H1 (cell line): ENCODE measurements at regions not wholly inside any gene's neighbourhood (a gene's known extent, or its start where the extent isn't known, plus 50 kb on each side); places are given as distances from the start of the nearest gene placed in this dataset.
"Not testable (repeated sequence)": the region's sequence is repeated elsewhere in the genome, so short reads cannot be mapped to it uniquely, and the experiment has no call there.

ENCODE experiments used
- CTCF ChIA-PET: fragments of 300-600 bp; sonication (Branson Sonifier 250); formaldehyde crosslinking; loops from one replicate; lab custom pipeline; 2021; ENCODE audit not compliant: partially characterized antibody; lab: Charles Lee
- POLR2A ChIA-PET: fragments of 300-600 bp; sonication (Branson Sonifier 250); formaldehyde crosslinking; loops from one replicate; lab custom pipeline; 2021; ENCODE audit warnings: inconsistent platforms; ENCODE audit not compliant: partially characterized antibody; lab: Charles Lee
- DNase-seq, 2 experiments: peaks; one replicate each; pipeline versions ENCODE4 v3.0.0 to v3.0.0-alpha.2; 2010 to 2022; ENCODE audit warnings: low spot score in 2 of 2, low read depth in 1 of 2, mixed read lengths in 1 of 2
- FAIRE-seq: peaks from 2 replicates; lab custom pipeline; 2011; peaks lifted over from hg19 to GRCh38; lab: Jason Lieb, UNC
- H2AFZ ChIP-seq: 2 replicates; pipeline ENCODE4 v1.8.1; 2012; ENCODE audit warnings: low read length, inconsistent platforms
- H2AK5ac ChIP-seq: 2 replicates; pipeline ENCODE4 v1.6.1; 2013; ENCODE audit warnings: low read depth, low read length
- H2BK120ac ChIP-seq: replicated peaks from 2 replicates; pipeline ENCODE3; 2013; ENCODE audit warnings: low read depth, low read length, inconsistent platforms
- H2BK12ac ChIP-seq: 2 replicates; pipeline ENCODE4 v1.6.1; 2013; ENCODE audit warnings: low read depth, low read length
- H2BK15ac ChIP-seq: 2 replicates; pipeline ENCODE4 v1.6.1; 2013; ENCODE audit warnings: low read length
- H2BK20ac ChIP-seq: 2 replicates; pipeline ENCODE4 v1.6.1; 2013; ENCODE audit warnings: low read length
- H2BK5ac ChIP-seq: 2 replicates; pipeline ENCODE4 v1.6.1; 2013; ENCODE audit warnings: low read depth, low read length
- H3K14ac ChIP-seq: 2 replicates; pipeline ENCODE4 v1.6.1; 2013; ENCODE audit warnings: inconsistent platforms; ENCODE audit not compliant: insufficient read length
- H3K18ac ChIP-seq: 2 replicates; pipeline ENCODE4 v1.6.1; 2013; ENCODE audit warnings: low read length; ENCODE audit errors: extremely low read depth
- H3K23ac ChIP-seq: 2 replicates; pipeline ENCODE4 v1.6.1; 2013; ENCODE audit warnings: inconsistent platforms; ENCODE audit not compliant: insufficient read length
- H3K23me2 ChIP-seq: 2 replicates; pipeline ENCODE4 v1.6.1; 2013; ENCODE audit warnings: low read depth, low read length
- H3K27ac ChIP-seq: 2 replicates; pipeline ENCODE4 v1.6.1; 2011; ENCODE audit warnings: low read depth, low read length, inconsistent platforms
- H3K27me3 ChIP-seq, 4 experiments: replicated peaks in 1 of 4; 1 replicate in 1 of 4; 2 replicates in 3 of 4; pipeline versions ENCODE4 v1.6.1 to v1.8.1; 2011 to 2013; ENCODE audit warnings: low read length in 3 of 4, mild to moderate bottlenecking in 3 of 4, inconsistent platforms in 2 of 4, mixed read lengths in 2 of 4, moderate library complexity in 1 of 4; ENCODE audit not compliant: control insufficient read depth in 3 of 4, insufficient read depth in 3 of 4; ENCODE audit errors: extremely low read depth in 1 of 4
- H3K36me3 ChIP-seq, 4 experiments: 2 replicates each; pipeline versions ENCODE4 v1.6.1 to v1.8.1; 2011 to 2013; ENCODE audit warnings: mild to moderate bottlenecking in 4 of 4, low read length in 3 of 4, moderate library complexity in 2 of 4, control low read depth in 1 of 4, inconsistent platforms in 1 of 4; ENCODE audit not compliant: insufficient read depth in 4 of 4, control insufficient read depth in 2 of 4
- H3K4ac ChIP-seq: replicated peaks from 2 replicates; pipeline ENCODE3; 2013; ENCODE audit warnings: low read length, low read depth, mixed read lengths, inconsistent platforms; ENCODE audit not compliant: insufficient read length
- H3K4me1 ChIP-seq, 4 experiments: replicated peaks in 1 of 4; 1 replicate in 1 of 4; 2 replicates in 3 of 4; pipeline versions ENCODE4 v1.6.1 to v1.8.1; 2011 to 2013; ENCODE audit warnings: low read length in 3 of 4, inconsistent platforms in 2 of 4, mixed read lengths in 1 of 4; ENCODE audit not compliant: insufficient read depth in 4 of 4, control insufficient read depth in 3 of 4
- H3K4me2 ChIP-seq, 2 experiments: 2 replicates each; pipeline versions ENCODE4 v1.6.1 to v1.8.1; 2011 to 2013; ENCODE audit warnings: low read depth in 2 of 2, low read length in 2 of 2, control low read depth in 1 of 2, inconsistent platforms in 1 of 2, mild to moderate bottlenecking in 1 of 2; ENCODE audit not compliant: insufficient read depth in 1 of 2
- H3K4me3 ChIP-seq, 4 experiments: fragments of 200-600, 300-600 bp in 1 of 4; sonication (generic), shearing (Covaris generic), sonication (Bioruptor Twin) in 1 of 4; 2 replicates each; pipeline versions ENCODE4 v1.5.1 to v1.8.1; 2011 to 2016; ENCODE audit warnings: low read length in 4 of 4, low read depth in 3 of 4, control low read depth in 2 of 4, inconsistent platforms in 2 of 4, mild to moderate bottlenecking in 2 of 4, mixed read lengths in 1 of 4, moderate library complexity in 1 of 4; ENCODE audit not compliant: insufficient read depth in 2 of 4; ENCODE audit errors: extremely low read depth in 1 of 4
- H3K56ac ChIP-seq: replicated peaks from 2 replicates; pipeline ENCODE3; 2013; ENCODE audit warnings: low read depth, mild to moderate bottlenecking, mixed read lengths, low read length, inconsistent platforms; ENCODE audit not compliant: insufficient read length
- H3K79me1 ChIP-seq: 2 replicates; pipeline ENCODE4 v1.6.1; 2013; ENCODE audit warnings: low read depth, low read length, control low read depth
- H3K79me2 ChIP-seq, 2 experiments: 2 replicates each; pipeline versions ENCODE4 v1.6.1 to v1.8.1; 2012 to 2013; ENCODE audit warnings: low read length in 2 of 2, mild to moderate bottlenecking in 2 of 2, inconsistent platforms in 1 of 2; ENCODE audit not compliant: insufficient read depth in 2 of 2, control insufficient read depth in 1 of 2
- H3K9ac ChIP-seq, 4 experiments: replicated peaks in 1 of 4; 1 replicate in 1 of 4; 2 replicates in 3 of 4; pipeline versions ENCODE4 v1.6.1 to v1.8.1; 2011 to 2013; ENCODE audit warnings: low read depth in 3 of 4, low read length in 3 of 4, control low read depth in 2 of 4, mild to moderate bottlenecking in 2 of 4, moderate library complexity in 2 of 4, inconsistent platforms in 1 of 4; ENCODE audit errors: extremely low read depth in 1 of 4
- H3K9me3 ChIP-seq, 2 experiments: 2 replicates each; pipeline versions ENCODE4 v1.6.1 to v1.8.1; 2012 to 2013; ENCODE audit warnings: mild to moderate bottlenecking in 2 of 2, moderate library complexity in 2 of 2, control low read depth in 1 of 2, inconsistent platforms in 1 of 2, low read depth in 1 of 2, low read length in 1 of 2, mixed read lengths in 1 of 2; ENCODE audit not compliant: insufficient read depth in 2 of 2
- H4K20me1 ChIP-seq, 2 experiments: replicated peaks in 1 of 2; 2 replicates each; pipeline versions ENCODE3 to v1.8.1; 2011 to 2013; ENCODE audit warnings: inconsistent platforms in 2 of 2, low read length in 2 of 2, mild to moderate bottlenecking in 1 of 2; ENCODE audit not compliant: insufficient read depth in 2 of 2, control insufficient read depth in 1 of 2
- H4K5ac ChIP-seq: 2 replicates; pipeline ENCODE4 v1.6.1; 2013; ENCODE audit warnings: low read length, low read depth, mixed read lengths, inconsistent platforms; ENCODE audit not compliant: insufficient read length
- H4K8ac ChIP-seq: 2 replicates; pipeline ENCODE4 v1.8.0; 2013; ENCODE audit warnings: mild to moderate bottlenecking, moderate library complexity, low read length, inconsistent platforms; ENCODE audit not compliant: insufficient read depth; ENCODE audit errors: extremely low read depth
- H4K91ac ChIP-seq: replicated peaks from 2 replicates; pipeline ENCODE3; 2013; ENCODE audit warnings: low read length, mixed read lengths, inconsistent platforms; ENCODE audit not compliant: insufficient read length
- WGBS, 2 experiments: shearing (Covaris generic) in 1 of 2; methylation state at CpG; one replicate each; pipeline versions ENCODE4 v1.1.6 to v1.1.7; 2013 to 2015; ENCODE audit warnings: low lambda C conversion rate in 2 of 2, mixed read lengths in 2 of 2, inconsistent platforms in 1 of 2, low coverage in 1 of 2, missing lambda C conversion rate in 1 of 2; ENCODE audit not compliant: insufficient replicate concordance in 2 of 2, insufficient coverage in 1 of 2, insufficient read length in 1 of 2; ENCODE audit errors: extremely low coverage in 1 of 2, missing lambda C conversion rate in 1 of 2; 5-methylcytosine and 5-hydroxymethylcytosine counted together

GRCh38 chr16:18173945-18174497, 162.5 kb downstream of the NPIPA8 start:
- H2BK20ac ChIP-seq, POLR2A ChIA-PET, H2BK15ac ChIP-seq, H3K4me2 ChIP-seq, H3K23me2 ChIP-seq, H2BK120ac ChIP-seq, H2AFZ ChIP-seq, H3K79me2 ChIP-seq, H3K18ac ChIP-seq, H3K79me1 ChIP-seq, H3K9me3 ChIP-seq, H2BK12ac ChIP-seq, H3K14ac ChIP-seq, H3K4me3 ChIP-seq, H3K56ac ChIP-seq, H3K9ac ChIP-seq, H4K5ac ChIP-seq, H3K4me1 ChIP-seq, H4K8ac ChIP-seq, H4K91ac ChIP-seq, H2AK5ac ChIP-seq, H3K27me3 ChIP-seq, H3K27ac ChIP-seq, H3K36me3 ChIP-seq, FAIRE-seq, DNase-seq, H3K4ac ChIP-seq, H3K23ac ChIP-seq, H4K20me1 ChIP-seq, H2BK5ac ChIP-seq: not testable (repeated sequence)
- WGBS, 2 experiments, result 84% methylated on average over 2 of the region's 2 CpGs; no CpG with 5 or more reads in 1 of the 2 experiments
- CTCF ChIA-PET, result interaction anchor here (0.7 kb wide), 1 partner anchor 1103 kb away, joined by 3 read pairs; no protein-coding TSS in a partner anchor

- 92% methylated on average over 3 of the region's 3 CpGs; no CpG with 5 or more reads in 1 of the 2 experiments for WGBS, 2 experiments
- peak; percentile 57 for FAIRE-seq
- H3K79me2 ChIP-seq, H3K79me1 ChIP-seq, H3K18ac ChIP-seq, H2AK5ac ChIP-seq, H3K27me3 ChIP-seq, H4K91ac ChIP-seq, H3K9me3 ChIP-seq, H3K23ac ChIP-seq, H2AFZ ChIP-seq, H3K4ac ChIP-seq, H4K20me1 ChIP-seq, H3K23me2 ChIP-seq, H2BK15ac ChIP-seq, H3K36me3 ChIP-seq, CTCF ChIA-PET, H2BK12ac ChIP-seq, DNase-seq, H3K4me2 ChIP-seq, H3K14ac ChIP-seq, H3K27ac ChIP-seq, H3K9ac ChIP-seq, H4K8ac ChIP-seq, POLR2A ChIA-PET, H4K5ac ChIP-seq, H3K4me1 ChIP-seq, H3K4me3 ChIP-seq, H2BK20ac ChIP-seq, H3K56ac ChIP-seq, H2BK5ac ChIP-seq, H2BK120ac ChIP-seq: not testable (repeated sequence)
These were observed 174.2 kb downstream of the NPIPA8 start for GRCh38 chr16:18162293-18162692.
